ENCODE measurements at regions not wholly inside any gene's neighbourhood (a gene's known extent, or its start where the extent isn't known, plus 50 kb on each side); places are given as distances from the start of the nearest gene placed in this dataset.

GRCh38 chr12:88923631-88924030 lies 343.4 kb upstream of the KITLG start:
- H2AK5ac ChIP-seq (ENCODE audit: low read depth, low read length): no peak overlapping the region
- no peak overlapping the region for H3K4me3 ChIP-seq (ENCODE audit: low read length in 2 of 2)
- H3K79me1 ChIP-seq (ENCODE audit: low read depth, low read length): no peaks in the 10 kb centered on the region
- no peak overlapping the region for H4K8ac ChIP-seq (ENCODE audit: low read depth, low read length)
- no peaks in the 10 kb centered on the region for H3K9me3 ChIP-seq (replicated peaks in 1 of 2; ENCODE audit: control insufficient read depth in 2 of 2, insufficient read depth in 1 of 2, low read depth in 1 of 2, low read length in 2 of 2)
- no peak overlapping the region for H3K23ac ChIP-seq (ENCODE audit: low read depth, low read length, poor library complexity)
- no peak overlapping the region for H3K18ac ChIP-seq (ENCODE audit: low read length)
- H2BK15ac ChIP-seq (ENCODE audit: low read length): no peak overlapping the region
- no peak overlapping the region for H3K9ac ChIP-seq (ENCODE audit: low read depth, low read length, poor library complexity)
- H3K27ac ChIP-seq (replicated peaks; ENCODE audit: low read length): no peak overlapping the region
- H3K4ac ChIP-seq (ENCODE audit: low read length): no peak overlapping the region
- peak overlapping the region; percentile 25 for H2AFZ ChIP-seq (ENCODE audit: low read length)
- H2BK12ac ChIP-seq (ENCODE audit: low read length): no peak overlapping the region
- WGBS, 2 donors (ENCODE audit: extremely low coverage in 2 of 2, insufficient read length in 2 of 2, insufficient replicate concordance in 1 of 2): no CpG with 5 or more reads among the region's 3 CpGs
- DNase-seq (ENCODE audit: low spot score): no peak
- no peak overlapping the region for H4K91ac ChIP-seq (ENCODE audit: low read depth, low read length, poor library complexity)
- H3K4me1 ChIP-seq (ENCODE audit: control insufficient read depth in 2 of 2, insufficient read depth in 1 of 2, low read depth in 1 of 2, low read length in 2 of 2): peaks cover 0 to 3% of the 10 kb centered on the region in 2 donors
- no peak overlapping the region for H3K14ac ChIP-seq (ENCODE audit: low read length)
- H2BK120ac ChIP-seq (ENCODE audit: low read depth, low read length): no peak overlapping the region
- no peak overlapping the region for H2BK5ac ChIP-seq (ENCODE audit: low read length)
- no peak overlapping the region for H3K4me2 ChIP-seq (ENCODE audit: insufficient read depth, low read length, poor library complexity, severe bottlenecking)
- no peaks in the 10 kb centered on the region for H3K36me3 ChIP-seq (replicated peaks in 1 of 2; ENCODE audit: control insufficient read depth in 2 of 2, insufficient read depth in 2 of 2, low read length in 2 of 2)
- no peaks in the 10 kb centered on the region for H3K27me3 ChIP-seq (ENCODE audit: control insufficient read depth in 3 of 3, insufficient read depth in 3 of 3, low read depth in 1 of 3, low read length in 3 of 3)

DNA sequence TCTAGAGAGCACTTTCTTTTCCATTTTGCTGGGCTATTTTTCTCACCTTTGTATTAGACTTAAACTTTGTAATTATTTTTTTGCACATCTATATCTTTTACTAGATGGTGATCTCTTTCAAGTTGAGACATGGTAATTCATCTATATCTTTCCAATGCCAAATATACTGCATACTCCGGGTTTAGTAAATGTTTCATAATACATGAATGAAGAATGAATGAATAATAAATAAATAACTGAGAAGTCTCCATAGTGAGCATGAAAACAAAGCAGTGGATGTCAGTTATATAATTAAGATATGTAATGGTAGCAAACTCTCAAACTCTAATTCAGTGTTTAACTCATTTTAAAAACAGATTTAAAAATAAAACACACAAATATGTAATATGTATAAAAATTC lies 342.5 kb upstream of the KITLG start:
- WGBS, 2 donors (ENCODE audit: extremely low coverage in 2 of 2, insufficient read length in 2 of 2, insufficient replicate concordance in 1 of 2): no CpG with 5 or more reads among the region's 1 CpG

DNA sequence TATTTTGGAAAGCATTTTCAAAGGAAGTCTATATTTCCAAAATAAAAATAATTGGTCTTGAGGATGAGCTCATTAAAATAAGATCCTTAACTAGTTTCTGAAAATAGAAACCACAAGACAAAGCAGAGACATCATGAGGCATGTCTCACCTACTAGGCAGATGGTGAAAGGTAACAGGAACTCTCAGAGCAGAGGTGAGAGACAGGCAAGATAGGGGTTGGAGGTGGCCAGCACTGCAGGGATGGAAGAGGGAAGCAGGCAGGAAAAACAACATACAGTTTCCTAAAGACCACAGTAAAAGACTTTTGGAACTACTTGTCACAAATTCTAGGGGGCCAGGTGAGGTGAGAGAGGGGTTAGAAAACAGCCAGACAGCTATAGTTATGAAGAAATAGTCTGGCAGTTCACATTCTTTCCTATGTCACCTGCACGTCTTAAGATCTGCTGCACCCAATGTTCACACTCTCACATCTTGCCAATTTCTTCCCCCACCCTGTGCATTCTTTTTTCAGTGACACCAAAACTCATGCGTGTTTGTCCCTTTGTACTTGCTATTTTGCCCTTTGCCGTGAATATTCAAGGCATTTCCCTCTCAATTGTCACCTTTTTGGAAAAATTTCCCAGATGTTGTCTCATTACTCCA lies 341.7 kb upstream of the KITLG start:
- Histone ChIP-seq H2BK12ac (ENCODE audit: low read length) (no peak overlapping the region), H3K27ac (replicated peaks; ENCODE audit: low read length) (no peak overlapping the region), H2BK120ac (ENCODE audit: low read depth, low read length) (no peak overlapping the region), H3K4me1 (ENCODE audit: control insufficient read depth in 2 of 2, insufficient read depth in 1 of 2, low read depth in 1 of 2, low read length in 2 of 2) (peaks cover 0 to 6% of the 10 kb centered on the region in 2 donors), H3K9me3 (replicated peaks in 1 of 2; ENCODE audit: control insufficient read depth in 2 of 2, insufficient read depth in 1 of 2, low read depth in 1 of 2, low read length in 2 of 2) (no peaks in the 10 kb centered on the region), H3K79me1 (ENCODE audit: low read depth, low read length) (no peaks in the 10 kb centered on the region), H2AK5ac (ENCODE audit: low read depth, low read length) (no peak overlapping the region), H3K4ac (ENCODE audit: low read length) (no peak overlapping the region), H2BK5ac (ENCODE audit: low read length) (no peak overlapping the region), H3K36me3 (replicated peaks in 1 of 2; ENCODE audit: control insufficient read depth in 2 of 2, insufficient read depth in 2 of 2, low read length in 2 of 2) (no peaks in the 10 kb centered on the region), H4K8ac (ENCODE audit: low read depth, low read length) (no peak overlapping the region), H3K4me3 (ENCODE audit: low read length in 2 of 2) (no peak overlapping the region), H2AFZ (ENCODE audit: low read length) (no peak overlapping the region), H3K23ac (ENCODE audit: low read depth, low read length, poor library complexity) (no peak overlapping the region), H3K4me2 (ENCODE audit: insufficient read depth, low read length, poor library complexity, severe bottlenecking) (no peak overlapping the region), H2BK15ac (ENCODE audit: low read length) (no peak overlapping the region), H3K14ac (ENCODE audit: low read length) (no peak overlapping the region), H4K91ac (ENCODE audit: low read depth, low read length, poor library complexity) (no peak overlapping the region), H3K27me3 (ENCODE audit: control insufficient read depth in 3 of 3, insufficient read depth in 3 of 3, low read depth in 1 of 3, low read length in 3 of 3) (no peaks in the 10 kb centered on the region), H3K9ac (ENCODE audit: low read depth, low read length, poor library complexity) (no peak overlapping the region), H3K18ac (ENCODE audit: low read length) (no peak overlapping the region)
- WGBS, 2 donors (ENCODE audit: extremely low coverage in 2 of 2, insufficient read length in 2 of 2, insufficient replicate concordance in 1 of 2): no CpG with 5 or more reads among the region's 3 CpGs
- no peak for DNase-seq (ENCODE audit: low spot score)

More for the DNA sequence above, 342.5 kb upstream of the KITLG start:
- no peak overlapping the region for H4K91ac ChIP-seq (ENCODE audit: low read depth, low read length, poor library complexity)
- H3K9ac ChIP-seq (ENCODE audit: low read depth, low read length, poor library complexity): no peak overlapping the region
- no peak overlapping the region for H2BK12ac ChIP-seq (ENCODE audit: low read length)
- H4K8ac ChIP-seq (ENCODE audit: low read depth, low read length): no peak overlapping the region
- no peak overlapping the region for H3K18ac ChIP-seq (ENCODE audit: low read length)
- no peaks in the 10 kb centered on the region for H3K36me3 ChIP-seq (replicated peaks in 1 of 2; ENCODE audit: control insufficient read depth in 2 of 2, insufficient read depth in 2 of 2, low read length in 2 of 2)
- H3K23ac ChIP-seq (ENCODE audit: low read depth, low read length, poor library complexity): no peak overlapping the region
- no peak overlapping the region for H2BK15ac ChIP-seq (ENCODE audit: low read length)
- no peaks in the 10 kb centered on the region for H3K27me3 ChIP-seq (ENCODE audit: control insufficient read depth in 3 of 3, insufficient read depth in 3 of 3, low read depth in 1 of 3, low read length in 3 of 3)
- no peaks in the 10 kb centered on the region for H3K79me1 ChIP-seq (ENCODE audit: low read depth, low read length)
- H3K4me2 ChIP-seq (ENCODE audit: insufficient read depth, low read length, poor library complexity, severe bottlenecking): no peak overlapping the region
- H3K4me1 ChIP-seq (ENCODE audit: control insufficient read depth in 2 of 2, insufficient read depth in 1 of 2, low read depth in 1 of 2, low read length in 2 of 2): peaks cover 0 to 3% of the 10 kb centered on the region in 2 donors
- no peak overlapping the region for H2AK5ac ChIP-seq (ENCODE audit: low read depth, low read length)
- H3K14ac ChIP-seq (ENCODE audit: low read length): no peak overlapping the region
- no peak overlapping the region for H3K4ac ChIP-seq (ENCODE audit: low read length)
- H3K27ac ChIP-seq (replicated peaks; ENCODE audit: low read length): no peak overlapping the region
- DNase-seq (ENCODE audit: low spot score): no peak
- H2BK120ac ChIP-seq (ENCODE audit: low read depth, low read length): no peak overlapping the region
- H2BK5ac ChIP-seq (ENCODE audit: low read length): no peak overlapping the region
- no peak overlapping the region for H2AFZ ChIP-seq (ENCODE audit: low read length)
- H3K4me3 ChIP-seq (ENCODE audit: low read length in 2 of 2): no peak overlapping the region
- no peaks in the 10 kb centered on the region for H3K9me3 ChIP-seq (replicated peaks in 1 of 2; ENCODE audit: control insufficient read depth in 2 of 2, insufficient read depth in 1 of 2, low read depth in 1 of 2, low read length in 2 of 2)

DNA sequence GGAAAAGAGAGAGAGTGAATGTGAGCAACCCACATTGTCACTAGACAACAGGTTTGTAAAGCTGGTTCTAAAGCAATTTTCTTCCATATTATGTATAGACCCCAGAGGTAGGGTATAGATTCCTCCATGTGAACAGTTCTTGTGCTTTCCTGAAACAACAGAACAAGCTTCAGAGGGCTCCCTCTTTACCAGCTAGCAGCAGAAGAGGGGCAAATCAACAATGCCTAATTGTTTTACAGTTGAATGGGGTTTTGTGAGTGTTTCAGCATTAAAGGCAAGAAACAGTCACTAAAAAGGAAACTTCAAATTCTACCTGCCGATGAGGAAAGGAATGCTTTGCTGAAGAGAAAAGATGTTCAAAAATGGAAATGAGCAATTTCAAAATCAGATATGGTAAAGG lies 341.2 kb upstream of the KITLG start:
- Histone ChIP-seq H3K9ac (ENCODE audit: low read depth, low read length, poor library complexity) (no peak overlapping the region), H2AK5ac (ENCODE audit: low read depth, low read length) (no peak overlapping the region), H3K4me1 (ENCODE audit: control insufficient read depth in 2 of 2, insufficient read depth in 1 of 2, low read depth in 1 of 2, low read length in 2 of 2) (peaks cover 0 to 6% of the 10 kb centered on the region in 2 donors), H3K23ac (ENCODE audit: low read depth, low read length, poor library complexity) (no peak overlapping the region), H3K27ac (replicated peaks; ENCODE audit: low read length) (no peak overlapping the region), H3K4me2 (ENCODE audit: insufficient read depth, low read length, poor library complexity, severe bottlenecking) (no peak overlapping the region), H3K14ac (ENCODE audit: low read length) (no peak overlapping the region), H3K4ac (ENCODE audit: low read length) (no peak overlapping the region), H2AFZ (ENCODE audit: low read length) (no peak overlapping the region), H4K8ac (ENCODE audit: low read depth, low read length) (no peak overlapping the region), H3K36me3 (replicated peaks in 1 of 2; ENCODE audit: control insufficient read depth in 2 of 2, insufficient read depth in 2 of 2, low read length in 2 of 2) (no peaks in the 10 kb centered on the region), H3K9me3 (replicated peaks in 1 of 2; ENCODE audit: control insufficient read depth in 2 of 2, insufficient read depth in 1 of 2, low read depth in 1 of 2, low read length in 2 of 2) (no peaks in the 10 kb centered on the region), H3K79me1 (ENCODE audit: low read depth, low read length) (no peaks in the 10 kb centered on the region), H3K27me3 (ENCODE audit: control insufficient read depth in 3 of 3, insufficient read depth in 3 of 3, low read depth in 1 of 3, low read length in 3 of 3) (no peaks in the 10 kb centered on the region), H2BK120ac (ENCODE audit: low read depth, low read length) (no peak overlapping the region), H2BK15ac (ENCODE audit: low read length) (no peak overlapping the region), H2BK12ac (ENCODE audit: low read length) (no peak overlapping the region), H3K4me3 (ENCODE audit: low read length in 2 of 2) (no peak overlapping the region), H4K91ac (ENCODE audit: low read depth, low read length, poor library complexity) (no peak overlapping the region), H3K18ac (ENCODE audit: low read length) (no peak overlapping the region), H2BK5ac (ENCODE audit: low read length) (no peak overlapping the region)
- no CpG with 5 or more reads among the region's 1 CpG for WGBS, 2 donors (ENCODE audit: extremely low coverage in 2 of 2, insufficient read length in 2 of 2, insufficient replicate concordance in 1 of 2)
- DNase-seq (ENCODE audit: low spot score): no peak

Data from neuronal stem cell (in vitro differentiated cells).